NCI-H2227 (cell line): ENCODE measurements at regions not wholly inside any gene's neighbourhood (a gene's known extent, or its start where the extent isn't known, plus 50 kb on each side); places are given as distances from the start of the nearest gene placed in this dataset.
"Not testable (repeated sequence)": the region's sequence is repeated elsewhere in the genome, so short reads cannot be mapped to it uniquely, and the experiment has no call there.

Source experiments
- DNase-seq: peaks from one replicate; lab custom pipeline; 2025; ENCODE audit not compliant: unreplicated experiment; lab: John Stamatoyannopoulos, UW

DNA sequence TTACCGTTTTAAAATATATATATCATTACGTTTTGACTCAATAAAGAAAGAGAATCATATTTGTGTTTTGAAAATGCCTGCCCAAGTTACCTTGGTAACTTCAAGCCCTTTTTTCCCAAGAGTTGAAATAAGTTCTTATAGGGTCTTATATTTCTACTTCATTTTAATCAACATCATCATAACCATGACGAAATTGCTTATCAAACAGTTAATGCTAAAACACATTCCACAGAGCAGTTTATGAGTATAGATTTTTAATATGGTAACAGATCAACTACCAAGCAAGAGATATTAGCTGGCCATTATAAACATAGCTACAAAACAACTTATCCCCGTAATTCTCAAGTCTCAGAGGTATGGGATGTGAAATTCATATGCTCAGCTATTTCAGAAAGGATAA lies 197.9 kb upstream of the LRRTM4 start:
- DNase-seq = no peak

DNA sequence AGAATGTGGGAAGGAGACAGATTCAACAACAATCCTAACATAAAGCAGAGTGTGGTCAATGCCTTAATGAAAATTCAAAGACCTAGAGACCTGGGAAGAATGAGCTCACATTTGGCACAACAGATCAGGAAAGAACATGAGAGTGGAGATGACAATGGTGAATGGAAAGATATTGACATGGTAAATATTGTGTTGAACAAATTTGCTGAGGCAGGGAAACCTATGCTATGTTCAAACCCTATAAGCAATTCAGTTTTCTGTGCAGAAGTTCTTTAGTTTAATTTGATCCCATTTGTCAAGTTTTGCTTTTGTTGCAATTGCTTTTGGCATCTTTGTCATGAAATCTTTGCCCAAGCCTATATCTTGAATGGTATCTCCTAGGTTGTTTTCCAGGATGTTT lies 199.4 kb upstream of the LRRTM4 start:
- DNase-seq = no peak

DNA sequence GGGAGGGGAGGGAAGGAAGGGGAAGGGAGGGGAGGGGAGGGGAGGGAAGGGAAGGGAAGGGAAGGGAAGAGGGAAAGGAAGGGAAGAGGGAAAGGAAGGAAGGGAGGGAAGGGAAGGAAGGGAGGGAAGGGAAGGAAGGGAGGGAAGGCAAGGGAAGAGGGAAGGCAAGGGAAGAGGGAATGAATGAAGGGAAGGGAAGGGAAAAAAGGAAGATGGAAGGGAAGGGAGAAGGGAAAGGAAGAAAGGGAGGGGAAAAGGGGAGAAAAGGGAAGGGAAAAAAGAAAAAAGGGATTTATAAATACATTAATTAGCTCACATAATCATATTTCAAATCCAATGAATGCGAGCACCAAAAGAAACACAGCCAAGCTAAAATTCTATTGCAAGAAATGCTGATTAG lies 202.9 kb upstream of the LRRTM4 start:
- no peak for DNase-seq

DNA sequence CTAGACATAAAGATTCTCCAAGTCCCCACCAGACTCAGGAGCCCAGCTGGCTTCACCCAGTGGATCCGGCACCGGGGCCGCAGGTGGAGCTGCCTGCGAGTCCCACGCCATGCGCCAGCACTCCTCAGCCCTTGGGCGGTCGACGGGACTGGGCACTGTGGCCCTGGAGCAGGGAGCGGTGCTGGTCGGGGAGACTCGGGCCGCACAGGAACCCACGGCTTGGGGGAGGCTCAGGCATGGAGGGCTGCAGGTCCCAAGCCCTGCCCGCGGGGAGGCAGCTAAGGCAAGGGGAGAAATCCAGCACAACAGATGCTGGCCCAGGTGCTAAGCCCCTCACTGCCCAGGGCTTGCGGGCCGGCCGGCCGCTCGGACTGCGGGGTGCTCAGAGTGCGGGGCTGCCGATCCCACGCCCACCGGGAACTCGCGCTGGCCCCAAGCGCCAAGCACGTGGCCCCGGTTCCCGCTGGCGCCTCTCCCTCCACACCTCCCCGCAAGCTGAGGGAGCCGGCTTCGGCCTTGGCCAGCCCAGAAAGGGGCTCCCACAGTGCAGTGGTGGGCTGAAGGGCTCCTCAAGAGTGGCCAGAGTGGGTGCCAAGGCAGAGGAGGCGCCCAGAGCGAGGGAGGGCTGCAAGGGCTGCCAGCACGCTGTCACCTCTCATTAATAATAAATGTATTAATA lies 212.6 kb upstream of the LRRTM4 start:
- not testable (repeated sequence) for DNase-seq

DNA sequence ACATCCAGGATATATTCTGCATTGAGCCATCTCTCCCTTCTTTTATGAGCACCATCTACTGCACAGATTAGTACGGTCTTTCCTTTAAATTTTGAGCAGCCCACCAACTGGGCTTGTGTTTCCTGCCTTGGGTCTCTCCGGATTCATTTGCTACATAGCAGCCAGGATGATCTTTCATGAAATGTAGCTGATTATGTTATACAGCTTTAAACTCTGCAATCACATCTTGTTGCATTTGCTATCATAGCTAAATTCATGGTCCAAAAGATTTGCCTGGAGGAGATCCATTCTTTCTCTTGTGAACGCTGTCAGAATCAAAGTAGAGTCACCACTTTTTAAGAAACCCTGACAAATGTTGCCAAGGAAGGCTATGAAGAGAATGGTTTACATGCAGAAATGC lies 215.1 kb upstream of the LRRTM4 start:
- DNase-seq = no peak

DNA sequence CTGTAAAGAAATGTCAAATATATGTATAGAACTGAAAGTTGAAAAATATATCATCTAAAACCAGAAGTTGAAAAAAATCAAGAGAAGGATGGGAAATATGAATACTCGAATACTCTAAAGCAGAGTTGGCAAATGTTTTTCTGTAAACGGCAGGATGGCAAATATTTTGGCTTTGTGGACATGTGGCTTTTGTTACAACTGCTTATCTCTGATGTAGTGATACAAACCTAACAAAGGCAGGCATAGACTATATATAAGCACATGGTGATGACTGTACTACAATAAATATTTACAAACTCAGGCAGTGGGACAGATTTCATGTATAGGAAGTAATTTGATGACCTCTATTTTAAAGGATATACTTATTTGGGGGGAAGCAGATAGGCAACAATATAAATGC lies 224.6 kb upstream of the LRRTM4 start:
- DNase-seq = no peak

DNA sequence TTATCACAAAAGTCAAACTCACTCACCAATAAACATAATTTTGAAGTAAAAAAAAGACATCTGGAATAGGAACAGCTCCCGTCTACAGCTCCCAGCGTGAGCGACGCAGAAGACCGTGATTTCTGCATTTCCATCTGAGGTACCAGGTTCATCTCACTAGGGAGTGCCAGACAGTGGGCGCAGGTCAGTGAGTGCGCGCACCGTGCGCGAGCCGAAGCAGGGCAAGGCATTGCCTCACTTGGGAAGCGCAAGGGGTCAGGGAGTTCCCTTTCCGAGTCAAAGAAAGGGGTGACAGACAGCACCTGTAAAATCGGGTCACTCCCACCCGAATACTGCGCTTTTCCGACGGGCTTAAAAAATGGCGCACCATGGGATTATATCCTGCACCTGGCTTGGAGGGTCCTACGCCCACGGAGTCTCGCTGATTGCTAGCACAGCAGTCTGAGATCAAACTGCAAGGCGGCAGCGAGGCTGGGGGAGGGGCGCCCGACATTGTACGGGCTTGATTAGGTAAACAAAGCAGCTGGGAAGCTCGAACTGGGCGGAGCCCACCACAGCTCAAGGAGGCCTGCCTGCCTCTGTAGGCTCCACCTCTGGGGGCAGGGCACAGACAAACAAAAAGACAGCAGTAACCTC lies 231.7 kb upstream of the LRRTM4 start:
- DNase-seq = peak; percentile 32

DNA sequence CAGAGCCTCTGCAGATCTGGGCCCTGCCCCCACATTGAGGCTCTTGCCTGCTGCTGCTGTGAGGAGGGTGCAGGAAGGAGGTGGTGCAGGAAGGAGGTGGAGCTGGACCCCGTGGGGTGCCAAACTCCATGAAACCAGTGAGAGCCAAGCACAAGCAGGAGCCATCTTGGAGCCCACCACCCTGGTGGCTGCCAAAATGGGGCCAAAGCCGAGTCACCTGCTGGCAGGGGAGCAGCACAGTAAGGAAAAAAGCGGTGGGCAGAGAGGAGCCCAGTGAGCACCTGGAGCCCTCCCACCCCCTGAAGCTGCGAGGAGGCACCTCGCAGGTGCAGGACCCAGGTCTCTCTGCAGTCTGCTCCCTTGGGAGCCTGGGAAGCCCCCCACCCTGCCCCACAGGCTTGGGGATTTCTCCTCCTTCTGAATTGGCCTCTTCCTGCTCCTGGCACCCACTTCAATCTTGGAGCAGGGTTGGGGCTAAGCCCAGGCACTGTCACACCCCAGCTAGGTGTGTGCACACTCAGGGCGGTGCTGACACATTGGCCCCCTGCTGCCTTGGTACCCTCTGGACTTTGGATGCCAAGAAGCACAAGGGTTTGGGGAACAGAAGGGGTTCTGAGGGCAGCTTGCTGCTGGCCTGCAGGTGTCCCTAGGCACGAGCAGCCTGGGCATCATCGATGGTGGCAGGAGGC lies 245.4 kb upstream of the LRRTM4 start:
- DNase-seq = no peak

DNA sequence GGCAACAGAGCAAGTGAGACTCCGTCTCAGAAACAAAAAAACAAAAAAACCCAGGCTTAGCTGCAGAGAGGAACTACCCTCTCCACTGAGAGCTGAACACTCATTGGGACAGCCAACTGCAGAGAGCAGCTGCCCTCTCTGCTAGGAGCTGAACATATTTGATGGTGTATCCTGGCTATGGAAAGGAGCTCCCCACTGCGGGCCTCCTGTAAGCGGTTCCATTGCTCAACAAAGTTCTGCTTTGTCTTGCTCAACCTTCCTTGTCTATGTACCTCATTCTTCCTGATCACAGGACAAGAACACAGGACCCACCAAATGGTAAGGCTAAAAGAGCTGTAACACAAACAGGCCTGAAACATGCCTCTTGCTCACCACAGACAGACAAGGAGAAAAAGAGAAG lies 246.3 kb upstream of the LRRTM4 start:
- DNase-seq = no peak

DNA sequence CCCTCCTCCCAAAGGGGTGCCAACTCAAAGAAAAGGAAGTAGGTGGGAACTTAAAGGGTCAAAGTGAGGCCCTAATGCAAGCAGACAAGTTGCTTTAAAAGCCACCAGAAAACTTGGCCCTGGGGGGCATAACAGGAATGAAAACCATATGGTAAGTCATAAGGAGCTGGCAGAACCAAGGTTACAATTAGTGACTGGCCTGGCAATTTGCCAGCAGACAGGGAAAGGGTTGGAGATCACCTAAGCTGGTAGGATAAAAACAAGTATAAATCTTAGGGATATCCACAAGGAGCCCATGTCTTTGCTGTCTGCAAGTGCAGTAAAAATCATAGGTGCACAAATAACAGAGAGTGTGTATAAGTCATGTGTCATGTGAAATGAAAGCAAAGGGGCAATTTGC lies 256.7 kb upstream of the LRRTM4 start:
- DNase-seq = peak; percentile 18

DNA sequence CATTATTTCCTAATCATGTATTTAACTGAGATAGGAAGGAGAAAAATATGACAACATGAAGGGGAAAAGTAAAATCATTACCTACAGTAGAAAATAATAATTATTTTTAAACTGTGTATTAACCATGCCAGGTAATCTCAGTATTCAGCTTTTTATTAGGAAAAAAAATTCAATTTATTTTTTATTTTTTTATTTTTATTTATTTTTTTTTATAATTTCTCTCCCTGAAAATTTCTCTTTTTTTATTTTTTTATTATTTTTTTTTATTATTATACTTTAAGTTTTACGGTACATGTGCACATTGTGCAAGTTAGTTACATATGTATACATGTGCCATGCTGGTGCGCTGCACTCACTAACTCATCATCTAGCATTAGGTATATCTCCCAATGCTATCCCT lies 271.3 kb upstream of the LRRTM4 start:
- DNase-seq = not testable (repeated sequence)

DNA sequence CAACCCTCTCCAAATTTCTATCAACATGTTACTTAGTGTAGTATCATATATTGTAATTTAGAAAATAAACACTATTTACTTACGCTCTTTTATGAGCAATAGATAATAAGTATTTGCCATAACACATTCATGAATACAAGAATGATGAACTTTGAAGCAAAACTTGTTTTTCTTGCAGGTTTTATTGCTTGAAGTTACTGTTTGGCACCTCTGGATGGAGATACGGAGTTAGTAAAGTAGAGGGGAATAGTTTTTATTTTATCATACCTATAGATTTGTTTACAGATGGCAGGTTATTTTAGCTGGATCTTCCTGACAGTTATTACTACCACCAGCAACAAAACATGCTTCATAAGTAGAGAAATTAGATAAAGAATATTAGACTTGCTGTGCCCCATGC lies 274.2 kb upstream of the LRRTM4 start:
- no peak for DNase-seq

DNA sequence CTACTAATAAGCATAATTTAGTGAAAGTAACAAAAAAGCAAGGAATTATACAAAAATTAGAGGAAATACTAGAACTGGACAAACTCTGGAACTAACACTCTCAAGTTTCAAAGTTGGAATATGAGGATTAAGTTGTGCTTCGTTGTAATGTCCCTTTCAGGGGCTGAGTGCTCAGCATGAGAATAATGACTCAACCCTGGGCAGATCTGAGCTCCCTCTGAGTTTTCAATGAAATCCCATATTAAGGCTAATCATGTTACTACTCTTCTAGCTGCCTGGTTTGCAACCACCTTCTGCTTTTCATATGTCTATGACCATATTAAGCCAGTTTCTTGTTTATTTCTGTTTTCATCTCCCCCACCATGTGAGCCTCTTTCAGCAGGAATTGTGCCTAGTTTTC lies 274.9 kb upstream of the LRRTM4 start:
- no peak for DNase-seq

DNA sequence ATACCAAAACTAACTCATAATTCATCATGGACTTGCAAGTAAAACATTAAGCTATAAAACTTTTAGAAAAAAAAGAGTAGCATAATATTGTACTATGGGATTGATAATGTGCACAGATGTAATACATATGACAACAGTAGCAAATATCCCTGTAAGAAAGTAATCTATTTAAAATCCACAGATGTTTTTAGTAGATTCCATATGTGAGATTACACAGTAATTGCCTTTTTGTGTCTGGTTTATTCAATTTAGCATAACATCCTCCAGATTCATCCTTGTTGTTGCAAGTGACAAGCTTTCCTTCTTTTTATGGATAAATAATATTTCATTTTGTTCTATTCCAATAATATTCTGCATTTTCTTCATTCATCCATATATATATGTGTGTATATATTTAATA lies 278.2 kb upstream of the LRRTM4 start:
- DNase-seq = no peak

DNA sequence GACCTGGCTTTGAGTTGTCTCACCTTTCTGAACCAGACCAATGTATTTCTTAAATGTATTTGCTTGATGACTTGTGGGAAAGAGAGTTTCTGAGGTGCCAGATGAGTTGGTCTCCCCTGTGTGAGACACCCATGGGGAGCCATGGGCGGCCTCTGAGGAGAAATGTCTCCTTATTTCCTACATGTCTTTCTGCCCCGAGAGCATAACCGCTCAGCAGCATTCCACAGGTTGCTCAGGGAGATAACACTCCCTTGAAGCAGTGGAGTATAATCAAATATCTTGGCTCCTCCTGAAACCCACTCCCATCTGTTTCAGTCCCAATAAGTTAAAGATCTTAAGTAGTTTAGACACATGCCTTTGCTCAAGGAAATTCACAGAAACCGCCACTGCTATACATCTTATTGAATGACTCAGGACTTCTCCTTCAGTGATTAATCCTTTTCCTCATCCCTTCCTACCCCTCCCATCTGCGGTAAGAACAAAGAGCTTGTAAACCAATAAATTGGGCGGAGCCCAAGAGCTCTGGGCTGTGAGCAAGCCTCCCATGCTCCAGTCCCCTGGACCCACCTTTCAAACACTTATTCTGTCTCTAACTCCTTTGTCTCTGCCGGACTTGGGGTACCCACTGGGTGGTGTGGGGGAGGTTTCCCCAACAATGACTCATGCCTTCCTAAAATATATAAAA lies 285.5 kb upstream of the LRRTM4 start:
- DNase-seq = no peak

DNA sequence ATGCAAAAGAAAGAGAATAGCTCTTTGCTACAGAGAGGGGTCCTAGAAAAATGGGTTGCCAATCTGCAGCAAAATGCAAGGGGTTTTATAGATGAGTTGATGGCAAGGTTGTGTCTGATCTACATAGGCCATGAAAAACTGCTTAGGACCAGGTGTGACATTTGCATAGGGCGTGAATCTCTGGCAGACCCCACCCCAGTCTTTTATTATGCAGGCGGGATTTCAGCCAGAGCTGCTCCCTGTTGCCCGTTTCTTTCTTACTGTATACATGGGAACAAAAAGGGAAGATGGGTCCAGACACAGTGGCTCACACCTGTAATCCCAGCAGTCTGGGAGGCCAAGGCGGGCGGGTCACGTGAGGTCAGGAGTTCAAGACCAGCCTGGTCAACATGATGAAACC lies 286.4 kb upstream of the LRRTM4 start:
- no peak for DNase-seq

DNA sequence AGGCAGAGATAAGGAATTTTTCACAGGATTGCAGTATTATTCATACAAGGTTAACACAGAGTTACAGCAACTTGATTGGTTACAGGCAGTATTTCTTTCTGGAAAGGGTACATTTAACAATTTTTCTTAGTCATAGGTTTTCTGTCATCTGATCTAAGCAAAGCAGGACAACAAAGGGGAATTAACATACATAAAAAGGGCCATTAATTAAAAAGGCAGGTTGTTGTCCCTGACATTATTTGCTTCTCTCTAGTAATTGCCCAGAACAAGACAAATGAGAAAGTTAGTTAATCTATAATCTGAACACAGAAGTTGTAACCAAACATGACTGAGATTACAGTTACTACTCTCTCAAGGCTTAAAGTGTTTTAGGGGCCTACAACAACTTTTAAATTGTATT lies 291.4 kb upstream of the LRRTM4 start:
- DNase-seq = no peak

DNA sequence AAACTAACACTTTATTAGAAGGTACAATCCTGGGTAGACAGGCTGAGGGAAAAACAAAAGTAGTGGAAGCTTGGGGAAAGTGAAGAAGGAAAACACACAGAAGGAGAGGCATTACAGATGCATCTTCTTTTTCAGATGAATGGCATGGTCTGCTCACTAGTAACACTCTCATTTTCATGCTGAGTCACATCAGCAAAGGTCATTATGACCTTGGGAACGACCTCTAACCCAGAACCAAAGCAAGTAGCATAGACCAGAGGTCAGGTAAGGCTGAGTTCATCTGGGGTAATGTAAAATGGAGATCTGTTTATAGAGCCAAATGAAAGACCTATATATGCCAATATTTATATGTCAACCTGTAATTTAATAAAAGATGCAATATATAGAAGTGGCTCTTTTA lies 294.4 kb upstream of the LRRTM4 start:
- no peak for DNase-seq

DNA sequence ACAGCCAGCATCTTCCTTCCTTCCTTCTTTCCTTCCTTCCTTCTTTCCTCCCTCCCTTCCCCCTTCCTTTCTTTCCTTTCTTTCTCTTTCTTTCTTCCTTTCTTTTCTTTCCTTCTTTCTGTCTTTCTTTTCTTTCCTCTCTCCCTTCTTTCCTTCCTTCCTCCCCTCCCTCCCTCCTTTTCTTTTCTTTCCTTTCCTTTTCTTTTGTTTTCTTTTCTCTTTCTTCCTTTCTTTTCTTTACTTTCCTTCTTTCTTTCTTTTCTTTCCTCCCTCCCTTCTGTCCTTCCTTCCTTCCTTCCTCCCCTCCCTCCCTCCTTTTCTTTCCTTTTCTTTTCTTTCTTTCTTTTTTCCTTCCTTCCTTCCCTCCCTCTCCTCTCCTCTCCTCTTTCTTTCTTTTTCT lies 296.0 kb upstream of the LRRTM4 start:
- no peak for DNase-seq

DNA sequence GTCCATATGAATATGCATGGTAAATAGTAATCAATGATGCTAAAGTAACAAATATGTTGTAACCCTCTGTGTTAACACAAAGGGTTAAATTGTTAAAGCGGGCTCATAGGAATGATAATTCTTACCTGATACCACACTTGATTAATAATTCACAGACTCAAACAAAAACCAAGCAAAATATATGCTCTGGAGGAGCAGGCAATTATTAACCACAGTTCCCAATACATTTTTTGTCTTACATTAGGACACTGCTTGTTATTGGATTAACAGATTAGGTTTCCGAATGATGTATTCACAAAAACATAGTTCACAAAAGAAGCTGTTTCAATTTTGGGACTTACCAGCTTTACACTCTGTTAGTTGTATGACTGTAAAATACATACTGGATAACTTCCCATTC lies 300.9 kb upstream of the LRRTM4 start:
- DNase-seq = no peak

DNA sequence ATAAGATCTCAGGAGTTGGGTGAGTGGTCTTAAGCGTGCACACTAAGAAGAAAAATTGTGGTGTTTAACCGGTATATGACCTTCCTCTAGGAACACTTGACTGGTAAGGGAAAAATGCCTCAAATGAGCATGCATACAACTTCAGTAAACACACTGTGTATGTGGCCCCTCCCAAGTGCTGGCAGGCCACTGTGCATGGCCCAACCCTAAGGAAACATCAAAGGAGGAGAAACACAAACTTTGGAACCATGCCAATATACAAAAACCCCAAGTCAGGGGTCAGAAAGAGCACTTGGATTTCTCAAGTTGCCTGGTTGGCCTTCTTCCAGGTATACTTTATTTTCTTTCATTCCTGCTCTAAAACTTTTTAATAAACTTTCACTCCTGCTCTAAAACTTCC lies 308.9 kb upstream of the LRRTM4 start:
- no peak for DNase-seq

DNA sequence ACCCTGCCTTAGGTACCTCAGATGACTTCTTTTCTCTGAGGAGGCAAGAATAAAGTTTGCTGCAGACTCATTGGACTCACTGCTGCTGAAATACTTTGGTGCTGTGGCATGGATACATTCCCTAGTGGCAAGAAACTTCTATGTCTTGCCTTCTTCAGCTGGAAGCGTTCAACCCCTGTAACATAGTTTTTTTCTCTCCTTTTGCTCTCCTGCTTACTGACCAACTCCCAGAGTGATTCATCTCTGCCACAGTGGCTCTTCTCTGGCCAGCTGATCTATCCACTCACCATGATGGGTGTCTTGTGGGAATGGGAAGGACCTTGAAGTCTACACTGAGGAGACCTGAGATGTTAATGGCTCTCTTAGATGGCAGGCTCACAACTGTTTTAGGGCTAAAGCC lies 309.3 kb upstream of the LRRTM4 start:
- DNase-seq = no peak
